ENCODE measurements at regions not wholly inside any gene's neighbourhood (a gene's known extent, or its start where the extent isn't known, plus 50 kb on each side); places are given as distances from the start of the nearest gene placed in this dataset.

DNA sequence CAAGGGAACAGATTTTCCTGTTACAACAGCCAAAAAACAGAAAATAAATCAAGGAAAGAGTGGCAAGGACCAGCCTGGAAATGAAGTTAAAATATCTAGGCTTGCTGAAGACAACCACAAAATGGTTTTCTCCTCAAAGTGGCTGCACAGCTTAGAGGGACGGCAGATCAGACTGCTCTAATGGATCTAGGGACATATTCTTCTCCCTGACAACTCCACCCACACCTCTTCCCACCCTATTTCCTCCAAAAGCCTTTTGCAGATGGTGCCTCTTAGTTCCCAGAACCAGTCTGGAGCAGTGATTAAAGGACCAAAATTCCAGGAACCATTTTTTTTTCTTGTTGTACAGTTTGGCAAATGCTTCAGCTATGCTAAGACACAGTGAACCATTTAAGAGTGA, 220.2 kb upstream of the SIX2 start:
- Histone ChIP-seq H3K9me3 (ENCODE audit: low read depth, low read length) (no peaks in the 10 kb centered on the region), H3K27ac (no peak overlapping the region), H3K4me3 (no peak overlapping the region), H3K36me3 (ENCODE audit: insufficient read depth, low read length) (no peaks in the 10 kb centered on the region), H3K9ac (ENCODE audit: insufficient read length) (no peak overlapping the region)
- TF ChIP-seq POLR2AphosphoS5 (IDR thresholded peaks at IDR 0.05; ENCODE audit: borderline replicate concordance, low read depth, low read length), result no peak
- TF ChIP-seq FOXP2 (optimal IDR thresholded peaks at IDR 0.05; ENCODE audit: control extremely low read depth, extremely low read length, insufficient read depth), result no peak
- no peak for TF ChIP-seq EZH2 (IDR thresholded peaks at IDR 0.05)
- DNase-seq (ENCODE audit: low read depth, low spot score), result no peak

GRCh38 chr2:45227347-45227746, 218.1 kb upstream of the SIX2 start:
- TF ChIP-seq FOXP2 (optimal IDR thresholded peaks at IDR 0.05; ENCODE audit: control extremely low read depth, extremely low read length, insufficient read depth) (no peak), POLR2AphosphoS5 (IDR thresholded peaks at IDR 0.05; ENCODE audit: borderline replicate concordance, low read depth, low read length) (no peak), EZH2 (IDR thresholded peaks at IDR 0.05) (no peak)
- no peak overlapping the region for H3K9ac ChIP-seq (ENCODE audit: insufficient read length)
- DNase-seq (ENCODE audit: low read depth, low spot score), result no peak

DNA sequence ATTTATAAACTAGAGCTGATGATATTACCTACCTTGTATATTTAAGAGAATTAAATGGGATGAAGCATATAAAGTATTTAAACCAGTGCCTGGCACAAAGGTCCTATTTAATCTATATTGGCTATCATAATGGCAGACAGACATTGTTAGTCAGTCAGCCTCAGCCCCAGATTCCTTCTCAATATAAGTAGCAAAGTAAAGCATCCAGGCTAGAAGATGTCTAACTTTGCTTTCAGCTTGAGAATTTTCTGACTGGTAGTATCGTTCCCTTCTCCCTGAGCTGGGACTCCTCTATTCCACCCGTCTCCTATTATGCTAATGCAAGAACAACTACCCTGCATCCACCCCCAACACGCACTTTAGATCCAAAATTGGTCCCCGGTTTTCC, 215.7 kb upstream of the SIX2 start:
- Histone ChIP-seq H3K4me3 (no peak overlapping the region), H3K9ac (ENCODE audit: insufficient read length) (no peak overlapping the region), H3K27ac (no peak overlapping the region), H3K9me3 (ENCODE audit: low read depth, low read length) (no peaks in the 10 kb centered on the region), H3K36me3 (ENCODE audit: insufficient read depth, low read length) (no peaks in the 10 kb centered on the region)
- TF ChIP-seq POLR2AphosphoS5 (IDR thresholded peaks at IDR 0.05; ENCODE audit: borderline replicate concordance, low read depth, low read length), result no peak
- no peak for TF ChIP-seq FOXP2 (optimal IDR thresholded peaks at IDR 0.05; ENCODE audit: control extremely low read depth, extremely low read length, insufficient read depth)
- TF ChIP-seq EZH2 (IDR thresholded peaks at IDR 0.05), result no peak
- DNase-seq (ENCODE audit: low read depth, low spot score), result no peak

More at GRCh38 chr2:45227347-45227746, 218.1 kb upstream of the SIX2 start:
- no peaks in the 10 kb centered on the region for H3K36me3 ChIP-seq (ENCODE audit: insufficient read depth, low read length)
- H3K4me3 ChIP-seq, result no peak overlapping the region
- no peak overlapping the region for H3K27ac ChIP-seq
- no peaks in the 10 kb centered on the region for H3K9me3 ChIP-seq (ENCODE audit: low read depth, low read length)

DNA sequence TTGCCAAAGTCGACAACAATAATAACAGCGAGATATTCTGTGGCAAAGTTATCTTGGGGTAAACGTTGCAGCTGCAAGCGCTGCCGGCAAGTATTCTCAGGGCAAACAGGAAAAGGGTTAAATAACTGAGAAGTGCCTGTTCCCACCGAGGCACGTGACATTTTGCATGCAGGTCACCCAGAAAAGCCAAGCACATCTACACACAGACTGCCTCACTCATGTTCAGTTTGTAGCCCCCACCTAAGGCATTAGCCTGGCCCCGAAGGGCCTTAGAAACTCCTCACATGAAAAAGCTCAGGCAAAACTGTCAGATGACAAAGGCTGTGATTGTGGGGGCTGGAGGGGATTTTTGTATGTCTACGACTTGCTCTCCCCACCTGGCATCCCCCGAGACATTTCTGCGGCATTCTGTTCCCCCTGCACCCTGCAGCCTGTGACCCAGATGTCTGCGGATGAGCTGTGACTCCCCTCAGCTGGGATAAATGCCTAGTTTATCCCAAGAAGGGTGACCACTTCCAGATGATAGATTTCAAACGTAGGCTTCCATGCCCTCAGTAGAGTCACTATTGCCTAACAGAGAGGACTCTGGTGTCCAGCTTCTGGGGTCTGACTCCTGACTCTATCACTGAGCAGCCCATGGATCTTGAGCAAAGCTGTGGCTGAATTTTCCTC, 215.2 kb upstream of the SIX2 start:
- no peaks in the 10 kb centered on the region for H3K36me3 ChIP-seq (ENCODE audit: insufficient read depth, low read length)
- no peak overlapping the region for H3K9ac ChIP-seq (ENCODE audit: insufficient read length)
- no peak for DNase-seq (ENCODE audit: low read depth, low spot score)
- no peak overlapping the region for H3K27ac ChIP-seq
- no peak overlapping the region for H3K4me3 ChIP-seq
- TF ChIP-seq FOXP2 (optimal IDR thresholded peaks at IDR 0.05; ENCODE audit: control extremely low read depth, extremely low read length, insufficient read depth) (no peak), POLR2AphosphoS5 (IDR thresholded peaks at IDR 0.05; ENCODE audit: borderline replicate concordance, low read depth, low read length) (no peak), EZH2 (IDR thresholded peaks at IDR 0.05) (no peak)
- no peaks in the 10 kb centered on the region for H3K9me3 ChIP-seq (ENCODE audit: low read depth, low read length)

DNA sequence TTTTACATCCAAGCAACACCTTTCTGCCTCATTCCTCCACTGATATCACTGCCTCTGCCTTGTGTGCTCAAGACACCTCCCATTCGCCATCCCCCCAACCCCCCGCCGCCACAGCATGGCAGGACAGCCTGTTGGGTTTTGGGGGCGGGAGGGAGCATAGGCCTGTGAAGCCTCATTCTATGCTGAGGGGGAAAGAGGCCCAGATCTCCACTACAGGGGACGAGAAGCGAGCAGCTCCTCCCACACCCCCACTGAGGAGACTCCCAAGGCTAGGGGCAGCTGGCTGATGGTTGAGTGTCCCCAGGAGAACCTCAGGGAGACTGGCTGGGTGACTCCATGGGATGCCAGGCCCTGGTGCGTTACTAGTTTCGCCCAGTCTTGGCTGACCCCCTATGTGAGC, 214.3 kb upstream of the SIX2 start:
- H3K36me3 ChIP-seq (ENCODE audit: insufficient read depth, low read length), result no peaks in the 10 kb centered on the region
- no peak overlapping the region for H3K9ac ChIP-seq (ENCODE audit: insufficient read length)
- H3K27ac ChIP-seq, result no peak overlapping the region
- no peak overlapping the region for H3K4me3 ChIP-seq
- TF ChIP-seq POLR2AphosphoS5 (IDR thresholded peaks at IDR 0.05; ENCODE audit: borderline replicate concordance, low read depth, low read length) (no peak), EZH2 (IDR thresholded peaks at IDR 0.05) (no peak), FOXP2 (optimal IDR thresholded peaks at IDR 0.05; ENCODE audit: control extremely low read depth, extremely low read length, insufficient read depth) (no peak)
- no peaks in the 10 kb centered on the region for H3K9me3 ChIP-seq (ENCODE audit: low read depth, low read length)
- DNase-seq (ENCODE audit: low read depth, low spot score), result no peak

- DNase-seq (ENCODE audit: low read depth, low spot score), result no peak
- H3K9me3 ChIP-seq (ENCODE audit: low read depth, low read length), result no peaks in the 10 kb centered on the region
- TF ChIP-seq POLR2AphosphoS5 (IDR thresholded peaks at IDR 0.05; ENCODE audit: borderline replicate concordance, low read depth, low read length), result no peak
- no peak for TF ChIP-seq FOXP2 (optimal IDR thresholded peaks at IDR 0.05; ENCODE audit: control extremely low read depth, extremely low read length, insufficient read depth)
- no peak overlapping the region for H3K27ac ChIP-seq
- no peak overlapping the region for H3K9ac ChIP-seq (ENCODE audit: insufficient read length)
- no peaks in the 10 kb centered on the region for H3K36me3 ChIP-seq (ENCODE audit: insufficient read depth, low read length)
- no peak overlapping the region for H3K4me3 ChIP-seq
Measured at GRCh38 chr2:45220227-45220626, 211.0 kb upstream of the SIX2 start.

- no peaks in the 10 kb centered on the region for H3K9me3 ChIP-seq (ENCODE audit: low read depth, low read length)
- no peak for DNase-seq (ENCODE audit: low read depth, low spot score)
- no peak overlapping the region for H3K9ac ChIP-seq (ENCODE audit: insufficient read length)
- no peak overlapping the region for H3K4me3 ChIP-seq
- TF ChIP-seq FOXP2 (optimal IDR thresholded peaks at IDR 0.05; ENCODE audit: control extremely low read depth, extremely low read length, insufficient read depth), result no peak
- no peak for TF ChIP-seq EZH2 (IDR thresholded peaks at IDR 0.05)
- no peak for TF ChIP-seq POLR2AphosphoS5 (IDR thresholded peaks at IDR 0.05; ENCODE audit: borderline replicate concordance, low read depth, low read length)
- no peaks in the 10 kb centered on the region for H3K36me3 ChIP-seq (ENCODE audit: insufficient read depth, low read length)
- H3K27ac ChIP-seq, result no peak overlapping the region
Measured at GRCh38 chr2:45218931-45219339, 209.7 kb upstream of the SIX2 start.

- no peak for TF ChIP-seq POLR2AphosphoS5 (IDR thresholded peaks at IDR 0.05; ENCODE audit: borderline replicate concordance, low read depth, low read length)
- TF ChIP-seq EZH2 (IDR thresholded peaks at IDR 0.05), result no peak
- TF ChIP-seq FOXP2 (optimal IDR thresholded peaks at IDR 0.05; ENCODE audit: control extremely low read depth, extremely low read length, insufficient read depth), result no peak
- H3K9me3 ChIP-seq (ENCODE audit: low read depth, low read length), result no peaks in the 10 kb centered on the region
- H3K9ac ChIP-seq (ENCODE audit: insufficient read length), result no peak overlapping the region
- H3K36me3 ChIP-seq (ENCODE audit: insufficient read depth, low read length), result no peaks in the 10 kb centered on the region
- no peak overlapping the region for H3K27ac ChIP-seq
- DNase-seq (ENCODE audit: low read depth, low spot score), result no peak
- no peak overlapping the region for H3K4me3 ChIP-seq
Measured at GRCh38 chr2:45218297-45218696, 209.0 kb upstream of the SIX2 start.

DNA sequence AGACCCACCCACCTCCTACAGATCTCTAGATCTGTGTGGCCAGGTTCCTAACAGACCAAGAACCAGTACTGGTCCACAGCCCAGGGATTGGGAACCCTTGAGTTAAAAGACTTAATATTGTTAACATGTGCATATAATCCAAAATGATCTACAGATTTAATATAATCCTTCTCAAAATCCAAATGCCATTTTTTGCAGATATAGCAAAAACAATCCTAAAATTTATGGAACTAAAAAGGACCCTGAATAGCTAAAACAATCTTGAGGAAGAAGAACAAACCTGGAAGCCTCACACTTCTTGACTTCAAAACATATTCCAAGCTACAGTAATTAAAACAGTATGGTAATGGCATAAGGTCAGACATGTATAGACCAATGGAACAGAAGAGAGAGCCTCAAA, 206.9 kb upstream of the SIX2 start:
- no peak overlapping the region for H3K4me3 ChIP-seq
- no peaks in the 10 kb centered on the region for H3K36me3 ChIP-seq (ENCODE audit: insufficient read depth, low read length)
- no peak overlapping the region for H3K9ac ChIP-seq (ENCODE audit: insufficient read length)
- H3K27ac ChIP-seq, result no peak overlapping the region
- DNase-seq (ENCODE audit: low read depth, low spot score), result no peak
- no peaks in the 10 kb centered on the region for H3K9me3 ChIP-seq (ENCODE audit: low read depth, low read length)
- no peak for TF ChIP-seq EZH2 (IDR thresholded peaks at IDR 0.05)
- no peak for TF ChIP-seq FOXP2 (optimal IDR thresholded peaks at IDR 0.05; ENCODE audit: control extremely low read depth, extremely low read length, insufficient read depth)
- no peak for TF ChIP-seq POLR2AphosphoS5 (IDR thresholded peaks at IDR 0.05; ENCODE audit: borderline replicate concordance, low read depth, low read length)
